ENCODE measurements at regions not wholly inside any gene's neighbourhood (a gene's known extent, or its start where the extent isn't known, plus 50 kb on each side); places are given as distances from the start of the nearest gene placed in this dataset.

DNA sequence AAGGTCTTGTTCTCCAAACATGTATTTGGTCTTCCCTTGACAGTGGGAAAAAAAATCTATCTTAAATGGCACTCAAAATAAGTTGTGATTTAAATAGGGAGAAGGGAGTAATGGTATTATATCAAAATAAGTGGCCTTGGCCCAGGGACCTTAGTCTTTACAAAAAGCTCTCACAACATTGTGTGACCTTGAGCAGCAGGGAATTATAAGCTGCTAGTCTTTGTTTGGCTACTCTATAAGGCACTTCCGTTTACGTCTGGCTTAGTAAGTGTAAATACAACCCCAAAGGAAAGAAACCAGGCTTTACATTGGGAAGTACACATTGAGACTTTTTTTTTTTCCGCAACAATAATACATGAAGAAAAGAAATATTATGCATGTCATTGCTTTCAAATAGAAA lies 734.0 kb upstream of the LINC00305 start:
- H3K4me3 ChIP-seq = no peak overlapping the region
- H3K9me3 ChIP-seq = no peaks in the 10 kb centered on the region
- H3K27ac ChIP-seq = no peak overlapping the region
- FAIRE-seq = no peak
- 30% methylated on average over 3 of the region's 3 CpGs for WGBS (ENCODE audit: missing lambda C conversion rate)
- TF ChIP-seq ESRRA (IDR thresholded peaks at IDR 0.05; ENCODE audit: borderline replicate concordance, low read length) = no peak
- no peak for ATAC-seq
- ChIA-PET CTCF (no interaction called here), POLR2A (no interaction called here)
- no peak overlapping the region for H3K4me2 ChIP-seq
- no peak for DNase-seq (ENCODE audit: low read depth in 1 of 2, low spot score in 1 of 2)
- H3K4me1 ChIP-seq = no peaks in the 10 kb centered on the region

DNA sequence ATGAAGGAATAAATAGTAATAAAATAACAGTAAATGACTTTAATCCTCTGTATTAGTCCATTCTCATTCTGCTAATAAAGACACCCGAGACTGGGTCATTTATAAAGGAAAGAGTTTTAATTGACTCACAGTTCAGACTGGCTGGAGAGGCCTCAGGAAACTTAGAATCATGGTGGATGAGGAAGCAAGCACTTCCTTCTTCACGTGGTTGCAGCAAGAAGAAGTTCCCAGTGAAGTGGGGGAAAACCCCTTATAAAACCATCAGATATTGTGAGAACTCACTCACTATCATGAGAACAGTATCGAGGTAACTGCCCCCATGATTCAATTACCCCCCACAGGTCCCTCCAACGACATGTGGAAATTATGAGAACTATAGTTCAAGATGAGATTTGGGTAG lies 727.9 kb upstream of the LINC00305 start:
- no peak for TF ChIP-seq NPAS2 (CRISPR knock-in tag; IDR thresholded peaks at IDR 0.05; ENCODE audit: borderline replicate concordance)
- Histone ChIP-seq H3K4me2 (no peak overlapping the region), H3K4me3 (no peak overlapping the region), H3K4me1 (no peaks in the 10 kb centered on the region), H3K27ac (no peak overlapping the region), H3K9me3 (no peaks in the 10 kb centered on the region)
- FAIRE-seq (no peak), ATAC-seq (no peak), DNase-seq (ENCODE audit: low read depth in 1 of 2, low spot score in 1 of 2) (no peak)
- WGBS (ENCODE audit: missing lambda C conversion rate) = 1% methylated on average over 4 of the region's 4 CpGs
- ChIA-PET CTCF (no interaction called here), POLR2A (no interaction called here)

DNA sequence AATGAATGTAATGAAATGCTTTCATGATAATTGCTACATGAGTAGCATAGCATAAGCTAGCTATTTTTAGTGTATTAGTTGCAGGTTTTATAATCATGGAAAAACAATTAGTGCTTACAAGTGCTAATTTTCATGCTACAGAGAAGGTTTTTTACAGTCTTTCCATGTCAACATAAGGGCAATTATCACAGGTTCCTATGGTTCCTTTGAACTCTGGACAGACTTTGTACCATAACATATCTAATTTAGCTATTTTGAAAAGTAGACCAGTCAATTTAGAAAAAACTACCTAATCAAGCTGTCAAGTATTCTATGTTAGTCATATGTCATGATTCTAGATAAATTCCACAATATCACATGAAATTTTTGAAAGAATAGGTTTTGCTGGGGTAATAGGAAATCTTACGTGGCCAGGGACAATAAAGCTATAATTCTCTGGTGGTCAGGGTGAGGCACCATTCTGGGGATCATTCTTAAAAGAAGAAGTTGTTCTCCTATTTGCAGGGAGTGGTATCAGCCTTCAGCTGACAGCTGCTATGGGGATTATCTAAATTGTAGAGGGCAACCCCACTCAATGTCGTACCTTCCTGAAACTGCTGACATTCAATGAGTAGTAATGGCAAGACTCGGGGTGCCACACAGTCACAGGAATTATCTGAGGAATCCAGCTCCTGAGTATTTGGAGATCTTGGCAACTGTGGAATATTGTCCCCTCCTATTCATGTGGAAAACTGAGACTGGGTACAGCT lies 724.0 kb upstream of the LINC00305 start:
- CTCF ChIA-PET = no interaction called here
- TF ChIP-seq HOXA7 (CRISPR knock-in tag; IDR thresholded peaks at IDR 0.05) = no peak
- TF ChIP-seq JUN (IDR thresholded peaks at IDR 0.05) = no peak
- TF ChIP-seq, protein P1, sequence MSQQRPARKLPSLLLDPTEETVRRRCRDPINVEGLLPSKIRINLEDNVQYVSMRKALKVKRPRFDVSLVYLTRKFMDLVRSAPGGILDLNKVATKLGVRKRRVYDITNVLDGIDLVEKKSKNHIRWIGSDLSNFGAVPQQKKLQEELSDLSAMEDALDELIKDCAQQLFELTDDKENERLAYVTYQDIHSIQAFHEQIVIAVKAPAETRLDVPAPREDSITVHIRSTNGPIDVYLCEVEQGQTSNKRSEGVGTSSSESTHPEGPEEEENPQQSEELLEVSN (IDR thresholded peaks at IDR 0.05; ENCODE audit: borderline replicate concordance, low read depth) = no peak
- no peak for TF ChIP-seq MYC (IDR thresholded peaks at IDR 0.05; ENCODE audit: borderline replicate concordance, low read length)
- TF ChIP-seq HOXB13 (CRISPR knock-in tag; IDR thresholded peaks at IDR 0.05; ENCODE audit: low read depth) = no peak
- no peak for TF ChIP-seq EP300 (IDR thresholded peaks at IDR 0.05)
- ATAC-seq = no peak
- no peak for DNase-seq (ENCODE audit: low read depth in 1 of 2, low spot score in 1 of 2)
- H3K9me3 ChIP-seq = no peaks in the 10 kb centered on the region
- no peak overlapping the region for H3K4me3 ChIP-seq
- H3K4me1 ChIP-seq = no peaks in the 10 kb centered on the region
- 14% methylated on average over 3 of the region's 3 CpGs for WGBS (ENCODE audit: missing lambda C conversion rate)
- no peak overlapping the region for H3K27ac ChIP-seq
- POLR2A ChIA-PET = no interaction called here
- no peak for FAIRE-seq
- H3K4me2 ChIP-seq = no peak overlapping the region

- FAIRE-seq = no peak
- Histone ChIP-seq H3K4me2 (no peak overlapping the region), H3K4me3 (no peak overlapping the region), H3K4me1 (no peaks in the 10 kb centered on the region), H3K9me3 (no peaks in the 10 kb centered on the region), H3K27ac (no peak overlapping the region)
- CTCF ChIA-PET = no interaction called here
- ATAC-seq = no peak
- POLR2A ChIA-PET = no interaction called here
- TF ChIP-seq MAFK (IDR thresholded peaks at IDR 0.05; ENCODE audit: partially characterized antibody) (peak; percentile 64), RCOR1 (IDR thresholded peaks at IDR 0.05; ENCODE audit: low read depth, low read length) (no peak)
- WGBS (ENCODE audit: missing lambda C conversion rate) = 89% methylated on average over 1 of the region's 1 CpG
- DNase-seq (ENCODE audit: low read depth in 1 of 2, low spot score in 1 of 2) = no peak
Observed at GRCh38 chr18:64854112-64854511, 705.2 kb upstream of the LINC00305 start.

DNA sequence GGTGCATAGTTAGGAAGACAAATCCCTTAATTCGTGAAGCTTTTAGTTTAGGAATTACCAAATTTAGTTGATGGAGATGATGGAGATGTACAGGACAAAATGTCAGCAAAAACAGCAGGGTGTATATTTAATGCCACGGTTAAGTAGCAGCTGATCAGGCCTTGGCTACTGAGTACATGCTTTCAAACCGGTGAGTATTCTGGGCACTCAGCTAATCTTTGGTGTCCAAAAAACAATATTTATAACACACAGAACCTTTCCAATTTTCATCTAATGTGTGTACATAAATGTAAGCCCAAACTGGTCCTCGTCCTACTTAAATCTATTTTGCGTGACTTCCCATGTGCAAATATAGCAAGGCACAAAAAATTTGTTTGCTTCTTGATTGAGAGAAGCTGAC lies 703.4 kb upstream of the LINC00305 start:
- no peak for ATAC-seq
- WGBS (ENCODE audit: missing lambda C conversion rate) = 15% methylated on average over 5 of the region's 5 CpGs
- DNase-seq (ENCODE audit: low read depth in 1 of 2, low spot score in 1 of 2) = no peak
- Histone ChIP-seq H3K4me2 (no peak overlapping the region), H3K27ac (no peak overlapping the region), H3K9me3 (no peaks in the 10 kb centered on the region), H3K4me3 (no peak overlapping the region), H3K4me1 (no peaks in the 10 kb centered on the region)
- CTCF ChIA-PET = no interaction called here
- TF ChIP-seq EHMT2 (IDR thresholded peaks at IDR 0.05; ENCODE audit: low read depth) = no peak
- TF ChIP-seq HOXB5 (CRISPR knock-in tag; IDR thresholded peaks at IDR 0.05) = no peak
- TF ChIP-seq ZFP36 (IDR thresholded peaks at IDR 0.05; ENCODE audit: borderline replicate concordance, partially characterized antibody) = no peak
- no peak for FAIRE-seq
- POLR2A ChIA-PET = no interaction called here

- CTCF ChIA-PET = no interaction called here
- TF ChIP-seq MAFK (IDR thresholded peaks at IDR 0.05; ENCODE audit: partially characterized antibody) (no peak), RARB (CRISPR knock-in tag; IDR thresholded peaks at IDR 0.05) (no peak), MYC (IDR thresholded peaks at IDR 0.05; ENCODE audit: borderline replicate concordance, low read length) (no peak), CBX8 (IDR thresholded peaks at IDR 0.05) (no peak), RFX5 (IDR thresholded peaks at IDR 0.05) (no peak), PBX3 (IDR thresholded peaks at IDR 0.05) (no peak), ZFP36 (IDR thresholded peaks at IDR 0.05; ENCODE audit: borderline replicate concordance, partially characterized antibody) (no peak)
- TF ChIP-seq, protein P2, sequence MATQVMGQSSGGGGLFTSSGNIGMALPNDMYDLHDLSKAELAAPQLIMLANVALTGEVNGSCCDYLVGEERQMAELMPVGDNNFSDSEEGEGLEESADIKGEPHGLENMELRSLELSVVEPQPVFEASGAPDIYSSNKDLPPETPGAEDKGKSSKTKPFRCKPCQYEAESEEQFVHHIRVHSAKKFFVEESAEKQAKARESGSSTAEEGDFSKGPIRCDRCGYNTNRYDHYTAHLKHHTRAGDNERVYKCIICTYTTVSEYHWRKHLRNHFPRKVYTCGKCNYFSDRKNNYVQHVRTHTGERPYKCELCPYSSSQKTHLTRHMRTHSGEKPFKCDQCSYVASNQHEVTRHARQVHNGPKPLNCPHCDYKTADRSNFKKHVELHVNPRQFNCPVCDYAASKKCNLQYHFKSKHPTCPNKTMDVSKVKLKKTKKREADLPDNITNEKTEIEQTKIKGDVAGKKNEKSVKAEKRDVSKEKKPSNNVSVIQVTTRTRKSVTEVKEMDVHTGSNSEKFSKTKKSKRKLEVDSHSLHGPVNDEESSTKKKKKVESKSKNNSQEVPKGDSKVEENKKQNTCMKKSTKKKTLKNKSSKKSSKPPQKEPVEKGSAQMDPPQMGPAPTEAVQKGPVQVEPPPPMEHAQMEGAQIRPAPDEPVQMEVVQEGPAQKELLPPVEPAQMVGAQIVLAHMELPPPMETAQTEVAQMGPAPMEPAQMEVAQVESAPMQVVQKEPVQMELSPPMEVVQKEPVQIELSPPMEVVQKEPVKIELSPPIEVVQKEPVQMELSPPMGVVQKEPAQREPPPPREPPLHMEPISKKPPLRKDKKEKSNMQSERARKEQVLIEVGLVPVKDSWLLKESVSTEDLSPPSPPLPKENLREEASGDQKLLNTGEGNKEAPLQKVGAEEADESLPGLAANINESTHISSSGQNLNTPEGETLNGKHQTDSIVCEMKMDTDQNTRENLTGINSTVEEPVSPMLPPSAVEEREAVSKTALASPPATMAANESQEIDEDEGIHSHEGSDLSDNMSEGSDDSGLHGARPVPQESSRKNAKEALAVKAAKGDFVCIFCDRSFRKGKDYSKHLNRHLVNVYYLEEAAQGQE (IDR thresholded peaks at IDR 0.05) = no peak
Observed at GRCh38 chr18:64851726-64852125, 702.8 kb upstream of the LINC00305 start.

More at GRCh38 chr18:64851726-64852125, 702.8 kb upstream of the LINC00305 start:
- no peaks in the 10 kb centered on the region for H3K4me1 ChIP-seq
- WGBS (ENCODE audit: missing lambda C conversion rate) = 10% methylated on average over 6 of the region's 6 CpGs
- no peak overlapping the region for H3K27ac ChIP-seq
- FAIRE-seq (no peak), ATAC-seq (no peak), DNase-seq (ENCODE audit: low read depth in 1 of 2, low spot score in 1 of 2) (peak in 1 of 2 experiments; percentile 2)
- POLR2A ChIA-PET = no interaction called here
- H3K4me2 ChIP-seq = no peak overlapping the region
- H3K4me3 ChIP-seq = no peak overlapping the region
- H3K9me3 ChIP-seq = no peaks in the 10 kb centered on the region
